HG03066 (cell line): ENCODE measurements at regions not wholly inside any gene's neighbourhood (a gene's known extent, or its start where the extent isn't known, plus 50 kb on each side); places are given as distances from the start of the nearest gene placed in this dataset.
"Not testable (repeated sequence)": the region's sequence is repeated elsewhere in the genome, so short reads cannot be mapped to it uniquely, and the experiment has no call there.

Source experiments
- ATAC-seq: cut with Tn5 transposase; IDR thresholded peaks from one replicate; pipeline ENCODE4 v1.9.1; 2021; ENCODE audit warnings: low read depth; ENCODE audit not compliant: unreplicated experiment

GRCh38 chr7:9391984-9392383, 958.6 kb downstream of the NXPH1 start:
- no peak for ATAC-seq

- ATAC-seq: not testable (repeated sequence)
Measured at GRCh38 chr7:9404386-9404785, 971.0 kb downstream of the NXPH1 start.

GRCh38 chr7:9407816-9408215, 974.4 kb downstream of the NXPH1 start:
- no peak for ATAC-seq

- ATAC-seq: no peak
Measured at GRCh38 chr7:9453521-9453920, 1020.1 kb downstream of the NXPH1 start.

- ATAC-seq: no peak
Measured at GRCh38 chr7:9488555-9488954, 1055.1 kb downstream of the NXPH1 start.

GRCh38 chr7:9498303-9498702, 1064.9 kb downstream of the NXPH1 start:
- no peak for ATAC-seq

GRCh38 chr7:9502269-9502668, 1068.9 kb downstream of the NXPH1 start:
- ATAC-seq: no peak

GRCh38 chr7:9504678-9505077, 1071.3 kb downstream of the NXPH1 start:
- ATAC-seq: no peak

- no peak for ATAC-seq
Measured at GRCh38 chr7:9505516-9505915, 1072.1 kb downstream of the NXPH1 start.

GRCh38 chr7:9507290-9507689, 1073.9 kb downstream of the NXPH1 start:
- no peak for ATAC-seq

- ATAC-seq: no peak
Measured at GRCh38 chr7:9516662-9517061, 1083.3 kb downstream of the NXPH1 start.

- ATAC-seq: no peak
Measured at GRCh38 chr7:9523579-9523978, 1090.2 kb downstream of the NXPH1 start.

- ATAC-seq: not testable (repeated sequence)
Measured at GRCh38 chr7:9552431-9552830, 1119.0 kb downstream of the NXPH1 start.

- ATAC-seq: no peak
Measured at GRCh38 chr7:9557853-9558252, 1124.4 kb downstream of the NXPH1 start.

- ATAC-seq: no peak
Measured at GRCh38 chr7:9575716-9576115, 1142.3 kb downstream of the NXPH1 start.

- no peak for ATAC-seq
Measured at GRCh38 chr7:9582824-9583223, 1149.4 kb downstream of the NXPH1 start.

GRCh38 chr7:9598411-9598810, 1165.0 kb downstream of the NXPH1 start:
- no peak for ATAC-seq

GRCh38 chr7:9600974-9601373, 1167.6 kb downstream of the NXPH1 start:
- ATAC-seq: no peak

GRCh38 chr7:9603291-9603690, 1169.9 kb downstream of the NXPH1 start:
- no peak for ATAC-seq

GRCh38 chr7:9608560-9608959, 1175.2 kb downstream of the NXPH1 start:
- ATAC-seq: no peak

GRCh38 chr7:9620899-9621298, 1187.5 kb downstream of the NXPH1 start:
- ATAC-seq: not testable (repeated sequence)

GRCh38 chr7:9621306-9621902, 1188.0 kb downstream of the NXPH1 start:
- not testable (repeated sequence) for ATAC-seq

- ATAC-seq: no peak
Measured at GRCh38 chr7:9621927-9622326, 1188.5 kb downstream of the NXPH1 start.
